Fibroblast of skin of left biceps (primary cell): ENCODE measurements at regions not wholly inside any gene's neighbourhood (a gene's known extent, or its start where the extent isn't known, plus 50 kb on each side); places are given as distances from the start of the nearest gene placed in this dataset.

Experiments
- DNase-seq, 2 experiments: peaks; one replicate each; pipeline ENCODE4 v3.0.0-alpha.2; 2013; ENCODE audit warnings: low read depth in 2 of 2

- no peak for DNase-seq
Observed at GRCh38 chr13:111537115-111537728, 216.8 kb downstream of the TEX29 start.

- DNase-seq = no peak
Observed at GRCh38 chr13:111537843-111538499, 217.5 kb downstream of the TEX29 start.

- DNase-seq = no peak
Observed at GRCh38 chr13:111539252-111539651, 218.8 kb downstream of the TEX29 start.

- no peak for DNase-seq
Observed at GRCh38 chr13:111539791-111540446, 219.5 kb downstream of the TEX29 start.

- no peak for DNase-seq
Observed at GRCh38 chr13:111540486-111540885, 220.0 kb downstream of the TEX29 start.

- DNase-seq = no peak
Observed at GRCh38 chr13:111541345-111541744, 220.9 kb downstream of the TEX29 start.

GRCh38 chr13:111541752-111542529 is 221.5 kb downstream of the TEX29 start:
- DNase-seq = no peak

- no peak for DNase-seq
Observed at GRCh38 chr13:111542530-111543341, 222.3 kb downstream of the TEX29 start.

GRCh38 chr13:111546921-111547675 is 226.7 kb downstream of the TEX29 start:
- DNase-seq = no peak

- DNase-seq = no peak
Observed at GRCh38 chr13:111547726-111548273, 227.4 kb downstream of the TEX29 start.

- no peak for DNase-seq
Observed at GRCh38 chr13:111548301-111548700, 227.9 kb downstream of the TEX29 start.

GRCh38 chr13:111548805-111549204 is 228.4 kb downstream of the TEX29 start:
- no peak for DNase-seq

- no peak for DNase-seq
Observed at GRCh38 chr13:111549464-111549863, 229.0 kb downstream of the TEX29 start.

- no peak for DNase-seq
Observed at GRCh38 chr13:111550062-111550461, 229.6 kb downstream of the TEX29 start.

GRCh38 chr13:111551204-111551820 is 230.9 kb downstream of the TEX29 start:
- DNase-seq = no peak

GRCh38 chr13:111552891-111553655 is 232.6 kb downstream of the TEX29 start:
- DNase-seq = no peak

GRCh38 chr13:111554539-111555267 is 234.3 kb downstream of the TEX29 start:
- DNase-seq = no peak

- DNase-seq = no peak
Observed at GRCh38 chr13:111555268-111555808, 234.9 kb downstream of the TEX29 start.
